Endothelial cell (in vitro differentiated cells): ENCODE measurements at regions not wholly inside any gene's neighbourhood (a gene's known extent, or its start where the extent isn't known, plus 50 kb on each side); places are given as distances from the start of the nearest gene placed in this dataset.

ENCODE experiments used
- DNase-seq: peaks from one replicate; pipeline ENCODE4 v3.0.0; 2021; ENCODE audit warnings: low spot score
- H3K27ac Mint-ChIP-seq: one replicate; pipeline ENCODE4 v1.8.0; 2021; ENCODE audit warnings: mixed read lengths, inconsistent platforms; ENCODE audit not compliant: unreplicated experiment
- H3K27me3 Mint-ChIP-seq: one replicate; pipeline ENCODE4 v1.8.0; 2021; ENCODE audit warnings: mild to moderate bottlenecking, moderate library complexity, mixed read lengths, inconsistent platforms; ENCODE audit not compliant: unreplicated experiment
- H3K36me3 Mint-ChIP-seq: one replicate; pipeline ENCODE4 v1.8.0; 2021; ENCODE audit warnings: mild to moderate bottlenecking, low read depth, mixed read lengths, inconsistent platforms; ENCODE audit not compliant: unreplicated experiment
- H3K4me1 Mint-ChIP-seq: one replicate; pipeline ENCODE4 v1.8.0; 2021; ENCODE audit warnings: mild to moderate bottlenecking, mixed read lengths, inconsistent platforms; ENCODE audit not compliant: unreplicated experiment
- H3K4me3 Mint-ChIP-seq: one replicate; pipeline ENCODE4 v1.8.0; 2021; ENCODE audit warnings: mild to moderate bottlenecking, mixed read lengths, inconsistent platforms; ENCODE audit not compliant: unreplicated experiment
- H3K9me3 Mint-ChIP-seq: one replicate; pipeline ENCODE4 v1.8.0; 2021; ENCODE audit warnings: mixed read lengths, inconsistent platforms; ENCODE audit not compliant: unreplicated experiment
- CTCF ChIP-seq: fragments of 200-600 bp; sonication (generic); IDR thresholded peaks from one replicate; pipeline ENCODE4 v1.5.0; 2021; ENCODE audit warnings: antibody characterized with exemption; ENCODE audit not compliant: unreplicated experiment

GRCh38 chr5:56574778-56575177, 240.6 kb upstream of the MAP3K1 start:
- no peaks in the 10 kb centered on the region for H3K9me3 Mint-ChIP-seq
- no peaks in the 10 kb centered on the region for H3K4me1 Mint-ChIP-seq
- no peak for TF ChIP-seq CTCF
- H3K36me3 Mint-ChIP-seq = no peaks in the 10 kb centered on the region
- no peak overlapping the region for H3K27ac Mint-ChIP-seq
- DNase-seq = no peak
- peaks cover 3% of the 10 kb centered on the region for H3K27me3 Mint-ChIP-seq
- no peak overlapping the region for H3K4me3 Mint-ChIP-seq

GRCh38 chr5:56569566-56569965, 245.8 kb upstream of the MAP3K1 start:
- H3K4me3 Mint-ChIP-seq = no peak overlapping the region
- H3K27me3 Mint-ChIP-seq = peaks cover 6% of the 10 kb centered on the region
- H3K9me3 Mint-ChIP-seq = no peaks in the 10 kb centered on the region
- no peaks in the 10 kb centered on the region for H3K36me3 Mint-ChIP-seq
- H3K27ac Mint-ChIP-seq = no peak overlapping the region
- H3K4me1 Mint-ChIP-seq = peaks cover 13% of the 10 kb centered on the region
- no peak for TF ChIP-seq CTCF
- no peak for DNase-seq

- peaks cover 13% of the 10 kb centered on the region for H3K4me1 Mint-ChIP-seq
- no peak for DNase-seq
- no peaks in the 10 kb centered on the region for H3K36me3 Mint-ChIP-seq
- no peak overlapping the region for H3K27ac Mint-ChIP-seq
- no peaks in the 10 kb centered on the region for H3K9me3 Mint-ChIP-seq
- no peak overlapping the region for H3K4me3 Mint-ChIP-seq
- TF ChIP-seq CTCF = no peak
- peaks cover 6% of the 10 kb centered on the region for H3K27me3 Mint-ChIP-seq
Observed at GRCh38 chr5:56569076-56569475, 246.3 kb upstream of the MAP3K1 start.

- H3K27me3 Mint-ChIP-seq = peaks cover 6% of the 10 kb centered on the region
- no peak overlapping the region for H3K27ac Mint-ChIP-seq
- TF ChIP-seq CTCF = no peak
- H3K36me3 Mint-ChIP-seq = no peaks in the 10 kb centered on the region
- no peaks in the 10 kb centered on the region for H3K9me3 Mint-ChIP-seq
- no peak overlapping the region for H3K4me3 Mint-ChIP-seq
- DNase-seq = no peak
- H3K4me1 Mint-ChIP-seq = peaks cover 13% of the 10 kb centered on the region
Observed at GRCh38 chr5:56567278-56567677, 248.1 kb upstream of the MAP3K1 start.

- DNase-seq = no peak
- Mint-ChIP-seq H3K4me3 (no peak overlapping the region), H3K9me3 (no peaks in the 10 kb centered on the region), H3K27me3 (peaks cover 2% of the 10 kb centered on the region), H3K27ac (no peak overlapping the region), H3K4me1 (peaks cover 13% of the 10 kb centered on the region), H3K36me3 (no peaks in the 10 kb centered on the region)
- no peak for TF ChIP-seq CTCF
Observed at GRCh38 chr5:56566374-56567249, 248.7 kb upstream of the MAP3K1 start.
